NCI-H2196 treated with DMSO at 0.1 percent for 48 hours (cell line): ENCODE measurements at regions not wholly inside any gene's neighbourhood (a gene's known extent, or its start where the extent isn't known, plus 50 kb on each side); places are given as distances from the start of the nearest gene placed in this dataset.
"Not testable (repeated sequence)": the region's sequence is repeated elsewhere in the genome, so short reads cannot be mapped to it uniquely, and the experiment has no call there.

ENCODE experiments used
- DNase-seq: peaks from one replicate; lab custom pipeline; 2025; ENCODE audit not compliant: unreplicated experiment; lab: John Stamatoyannopoulos, UW

DNA sequence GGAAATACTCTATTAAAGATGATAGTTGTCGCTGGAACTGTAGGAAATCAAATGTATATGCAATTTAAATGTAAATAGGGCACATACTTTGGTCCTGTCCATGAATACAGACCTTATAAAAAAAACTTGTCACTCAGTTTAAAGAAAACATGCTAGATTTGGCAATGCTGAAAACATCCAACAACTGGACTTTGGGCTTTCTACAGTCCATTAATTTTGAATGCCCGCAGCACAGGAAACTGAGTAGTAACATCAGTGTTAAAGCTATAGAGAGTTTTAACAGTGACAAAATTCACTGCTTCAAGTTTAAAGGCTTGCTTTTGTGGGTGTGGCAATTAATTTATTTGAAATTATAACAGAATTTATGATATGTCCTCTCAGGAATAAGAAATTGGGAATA, 578.4 kb downstream of the TRIML1 start:
- no peak for DNase-seq

DNA sequence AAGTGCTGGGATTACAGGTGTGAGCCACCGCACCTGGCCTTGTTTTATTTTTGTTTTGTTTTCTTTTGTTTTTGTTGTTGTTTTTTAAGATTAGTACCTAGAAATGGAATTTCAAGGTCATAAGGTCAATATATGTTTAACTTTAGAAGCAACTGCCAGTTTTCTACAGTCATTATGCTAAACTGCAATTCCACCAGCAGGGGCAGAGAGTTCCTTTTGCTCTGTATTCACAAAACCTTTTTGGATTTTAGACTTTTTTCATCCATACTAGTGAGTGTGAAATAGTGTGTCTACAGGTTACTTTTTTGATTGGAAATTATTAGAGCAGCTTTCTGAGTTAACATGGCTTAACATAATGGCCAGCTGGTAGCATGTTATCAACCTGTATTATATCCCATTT, 580.6 kb downstream of the TRIML1 start:
- DNase-seq, result no peak

DNA sequence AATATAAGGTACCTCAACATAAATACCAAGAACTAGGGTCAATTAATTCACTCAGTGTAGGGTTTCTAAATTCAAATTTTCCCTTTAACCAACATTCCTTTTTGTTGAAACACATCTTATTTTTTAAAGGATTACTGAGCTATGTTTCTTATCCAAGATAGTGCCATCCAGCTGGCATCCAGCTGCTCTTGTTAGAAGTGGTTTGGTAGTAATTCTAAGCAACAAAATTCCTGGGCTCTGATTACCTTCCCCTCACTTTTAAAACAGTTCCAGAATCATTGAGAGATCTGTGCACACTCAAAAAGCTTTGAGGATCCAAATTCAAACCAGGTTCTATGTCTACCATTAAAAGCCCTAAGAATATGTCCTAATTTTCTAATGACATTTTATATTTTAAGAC, 583.7 kb downstream of the TRIML1 start:
- no peak for DNase-seq

DNA sequence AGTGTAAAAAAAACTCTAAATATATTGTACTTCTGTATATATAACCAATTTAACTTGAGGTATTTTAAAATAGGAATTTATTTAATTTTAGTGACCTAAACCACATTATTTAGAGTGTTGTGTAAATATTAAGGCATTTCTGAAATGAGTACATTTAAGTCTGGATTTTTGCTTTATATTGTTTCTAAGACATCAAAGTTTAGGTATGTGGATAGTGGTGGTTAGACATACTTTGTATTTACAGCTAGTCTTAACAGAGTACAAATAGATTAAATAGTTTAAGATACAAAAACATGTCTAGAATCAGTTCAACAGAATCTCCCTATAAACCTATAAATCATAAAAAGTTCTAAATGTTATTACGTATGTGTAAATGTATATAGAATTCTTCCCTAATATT, 588.5 kb downstream of the TRIML1 start:
- no peak for DNase-seq

DNA sequence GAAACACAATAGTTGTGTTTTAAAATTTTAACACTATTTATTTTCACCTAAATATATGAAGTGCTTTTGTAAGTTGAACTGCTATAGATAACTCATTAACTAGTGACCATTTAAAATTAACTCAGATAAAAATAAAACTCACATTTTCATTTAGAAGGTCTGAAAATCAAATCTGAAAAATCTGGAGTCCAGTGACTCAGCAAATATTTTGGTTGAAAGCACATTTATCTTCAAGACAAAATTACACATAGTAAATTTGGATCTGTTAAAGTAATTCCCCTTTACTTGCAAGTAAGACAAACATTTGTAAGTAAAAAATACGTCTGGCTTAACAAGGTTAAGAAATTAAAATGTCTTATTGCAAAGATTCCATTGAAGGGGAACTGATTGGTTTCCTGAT, 589.1 kb downstream of the TRIML1 start:
- DNase-seq, result no peak

DNA sequence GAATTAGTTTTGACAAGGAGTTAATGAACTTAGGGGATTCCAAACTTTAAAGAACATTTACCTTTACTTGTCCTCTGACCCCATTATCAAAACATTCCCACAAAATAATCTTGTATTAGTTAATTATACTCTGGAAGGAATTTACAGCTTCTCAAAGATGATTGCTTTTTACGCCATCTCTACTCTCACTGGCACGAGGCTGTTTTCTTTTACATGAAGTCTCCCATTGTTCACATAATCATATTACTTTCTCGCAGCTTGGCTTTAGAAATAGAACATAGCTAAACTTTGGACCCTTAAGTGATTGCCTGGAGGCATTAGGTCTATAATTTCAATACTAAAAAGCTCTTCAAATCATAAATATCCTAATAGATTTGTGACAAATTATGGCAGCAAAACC, 592.9 kb downstream of the TRIML1 start:
- DNase-seq, result no peak

DNA sequence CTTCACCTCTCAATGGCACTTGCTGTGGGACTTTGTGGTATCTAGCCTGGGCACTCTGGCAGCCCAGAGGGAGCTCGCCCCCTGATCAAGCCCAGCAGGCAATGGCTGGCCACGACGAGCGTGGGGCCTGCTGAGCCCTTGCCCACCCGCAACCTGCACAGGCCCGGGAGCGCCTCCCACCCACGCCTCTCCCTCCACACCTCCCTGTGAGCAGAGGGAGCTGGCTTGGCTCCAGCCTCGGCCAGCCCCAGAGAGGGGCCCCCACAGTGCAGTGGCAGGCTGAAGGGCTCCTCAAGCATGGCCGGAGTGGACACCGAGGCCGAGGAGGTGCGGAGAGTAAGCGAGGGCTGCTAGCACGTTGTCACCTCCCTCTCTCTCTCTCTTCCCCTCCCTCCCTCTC, 595.8 kb downstream of the TRIML1 start:
- DNase-seq, result no peak

DNA sequence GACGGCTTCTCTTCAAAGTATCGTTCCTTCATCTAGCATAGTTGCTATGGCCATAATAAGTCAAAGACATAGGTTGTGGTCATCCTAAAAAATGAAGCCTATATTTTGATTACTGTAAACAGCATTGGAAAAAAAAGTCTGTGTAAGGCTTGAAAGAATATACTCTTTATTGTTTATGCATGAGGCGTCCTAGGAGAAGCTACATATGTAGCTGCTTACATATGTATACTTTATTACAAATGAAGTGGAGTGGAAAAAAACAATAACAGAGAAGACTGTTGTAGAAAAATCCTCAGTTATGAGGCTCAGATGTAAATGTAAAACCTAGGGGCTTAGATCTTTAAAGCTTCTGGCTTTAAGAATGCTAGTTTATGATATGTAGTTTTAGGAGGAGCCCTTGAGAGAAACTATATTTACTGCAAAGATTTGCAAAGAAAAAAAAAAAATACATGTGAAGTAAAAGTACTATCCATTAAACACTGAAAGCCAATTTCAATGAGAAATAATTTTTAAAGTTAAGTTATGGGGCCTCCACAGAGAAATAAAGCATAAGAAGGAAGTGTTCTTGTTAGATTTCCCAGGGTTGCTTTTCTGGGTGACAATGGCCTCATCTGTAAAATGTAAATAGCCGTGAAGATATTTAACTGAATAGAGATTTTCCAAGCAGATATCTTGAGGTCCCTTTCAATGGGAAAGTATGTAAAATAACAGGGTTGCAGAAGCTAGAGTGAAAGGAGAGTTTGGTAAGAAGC, 598.2 kb downstream of the TRIML1 start:
- DNase-seq, result no peak

DNA sequence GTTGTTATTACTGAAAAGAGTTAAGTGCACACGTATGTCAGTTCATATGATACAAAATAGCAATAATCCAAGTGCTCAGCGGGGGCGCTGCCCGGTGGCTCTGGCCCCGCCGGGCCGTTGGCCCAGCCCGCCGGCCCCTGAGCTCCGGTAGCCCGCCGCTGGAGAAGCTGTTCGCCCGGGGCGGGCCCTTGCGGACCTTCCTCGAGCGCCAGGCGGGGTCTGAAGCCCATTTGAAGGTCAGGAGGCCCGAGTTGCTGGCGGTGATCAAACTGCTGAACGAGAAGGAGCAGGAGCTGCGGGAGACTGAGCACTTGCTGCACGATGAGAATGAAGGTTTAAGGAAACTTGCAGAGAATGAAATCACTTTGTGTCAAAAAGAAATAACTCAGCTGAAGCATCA, 599.0 kb downstream of the TRIML1 start:
- DNase-seq, result not testable (repeated sequence)

DNA sequence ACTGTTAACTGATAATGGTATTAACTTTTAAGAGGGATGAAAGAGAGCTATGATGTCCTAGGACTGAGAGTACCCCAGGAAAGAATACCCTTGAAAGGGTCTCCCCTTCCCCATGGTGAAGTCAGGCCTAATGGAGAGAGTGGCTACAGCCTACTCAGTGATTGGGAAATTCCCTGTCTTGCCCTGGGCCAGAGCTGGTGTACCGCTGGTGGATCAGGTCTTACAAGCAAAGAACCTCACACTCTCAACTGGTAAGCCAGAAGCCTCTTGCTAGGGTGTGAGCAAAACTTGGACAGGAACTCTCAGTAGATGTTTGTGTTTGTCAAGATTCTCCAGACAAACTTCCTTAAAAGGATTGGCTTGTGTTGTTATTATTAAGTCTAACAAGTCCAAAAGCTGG, 600.9 kb downstream of the TRIML1 start:
- DNase-seq, result not testable (repeated sequence)

DNA sequence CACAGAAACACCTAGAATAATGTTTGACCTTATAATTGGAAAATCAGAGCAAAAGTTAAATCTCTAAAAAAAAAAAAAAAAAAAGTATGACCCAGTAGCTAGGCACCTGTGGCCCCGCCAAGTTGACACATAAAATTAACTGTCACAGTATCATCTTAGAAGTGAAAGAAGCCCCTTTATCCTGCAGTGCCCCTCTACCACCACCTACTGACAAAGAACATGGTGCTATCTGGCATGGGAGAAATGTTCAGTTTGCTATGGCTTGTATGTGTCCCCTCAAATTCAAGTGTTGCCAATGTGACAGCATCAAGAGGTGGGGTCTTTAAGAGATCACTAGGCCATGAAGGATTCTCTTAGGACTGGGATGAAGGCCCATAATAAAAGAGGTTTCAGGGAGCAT, 601.5 kb downstream of the TRIML1 start:
- DNase-seq, result not testable (repeated sequence)

DNA sequence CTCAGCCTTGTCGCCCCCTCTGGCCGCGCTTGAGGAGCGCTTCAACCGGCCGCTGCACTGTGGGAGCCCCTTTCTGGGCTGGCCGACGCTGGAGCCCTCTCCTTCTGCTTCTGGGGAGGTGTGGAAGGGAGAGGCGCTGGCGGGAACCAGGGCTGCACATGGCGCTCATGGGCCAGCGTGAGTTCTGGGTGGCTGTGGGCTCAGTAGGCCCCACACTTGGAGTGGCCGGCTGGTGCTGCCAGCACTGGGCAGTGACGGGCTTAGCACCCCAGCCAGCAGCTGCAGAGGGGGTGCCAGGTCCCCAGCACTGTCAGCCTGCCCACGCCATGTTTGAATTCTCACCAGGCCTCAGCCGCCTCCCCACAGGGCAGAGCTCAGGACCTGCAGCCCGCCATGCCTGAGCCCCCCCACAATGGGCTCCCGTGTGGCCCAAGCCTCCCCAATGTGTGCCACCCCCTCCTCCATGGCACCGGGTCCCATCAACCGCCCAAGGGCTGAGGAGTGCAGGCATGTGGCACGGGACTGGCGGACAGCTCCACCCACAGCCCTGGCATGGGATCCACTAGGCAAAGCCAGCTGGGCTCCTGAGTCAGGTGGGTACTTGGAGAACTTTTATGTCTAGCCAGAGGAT, 615.2 kb downstream of the TRIML1 start:
- DNase-seq, result no peak

DNA sequence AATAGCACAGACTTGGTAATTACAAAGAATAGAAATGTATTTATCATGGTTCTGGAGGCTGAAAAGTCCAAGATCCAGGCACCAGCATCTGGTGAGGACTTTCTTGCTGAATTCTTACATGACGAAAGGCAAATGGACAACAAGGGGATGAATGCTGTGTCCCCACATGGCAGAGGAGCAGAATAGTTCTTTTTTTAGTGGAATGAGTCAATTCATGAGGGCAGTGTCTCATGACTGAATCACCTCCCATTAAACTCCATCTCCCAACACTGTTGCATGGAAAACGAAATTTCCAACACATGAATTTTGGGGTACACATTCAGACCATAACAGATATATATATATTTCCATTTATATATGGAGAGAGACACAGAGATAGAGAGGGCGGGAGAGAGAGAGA, 628.3 kb downstream of the TRIML1 start:
- DNase-seq, result no peak

DNA sequence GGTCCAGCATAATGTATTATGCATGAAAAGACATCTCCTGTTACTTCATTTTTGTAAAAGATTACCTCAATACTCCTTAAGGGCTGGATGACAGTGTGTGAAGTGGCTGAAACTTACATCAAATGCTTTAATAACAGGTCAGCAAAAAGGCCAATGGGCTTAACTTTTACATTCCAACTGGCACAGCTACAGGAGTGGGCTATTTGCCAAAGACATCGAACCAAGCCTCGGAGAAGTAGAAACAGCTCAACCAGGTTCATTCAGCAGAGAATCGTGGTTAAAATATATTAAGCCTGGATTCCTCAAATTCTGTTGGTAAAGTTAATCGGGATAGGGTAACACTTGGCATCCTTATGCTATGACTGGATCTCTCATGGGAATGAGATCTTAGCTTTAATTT, 639.7 kb downstream of the TRIML1 start:
- DNase-seq, result no peak

DNA sequence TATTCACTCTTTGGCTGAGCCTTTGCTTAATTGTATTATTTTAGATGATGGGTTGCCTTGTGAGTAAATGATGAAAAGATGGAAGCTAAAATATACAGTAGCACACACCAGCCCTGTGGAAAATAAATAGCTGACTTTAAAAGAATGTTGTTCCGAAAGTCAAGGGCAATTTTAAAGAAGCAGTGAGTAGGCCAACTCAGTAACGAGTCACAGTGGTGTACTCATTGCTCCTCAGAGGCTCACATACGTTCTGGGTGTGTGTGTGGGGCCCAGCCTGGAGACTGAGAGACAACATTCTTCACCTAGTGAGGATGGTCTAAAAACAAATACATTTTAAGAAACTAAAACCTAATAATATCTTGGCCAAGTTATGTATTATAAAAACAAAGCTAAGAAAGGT, 640.3 kb downstream of the TRIML1 start:
- no peak for DNase-seq

DNA sequence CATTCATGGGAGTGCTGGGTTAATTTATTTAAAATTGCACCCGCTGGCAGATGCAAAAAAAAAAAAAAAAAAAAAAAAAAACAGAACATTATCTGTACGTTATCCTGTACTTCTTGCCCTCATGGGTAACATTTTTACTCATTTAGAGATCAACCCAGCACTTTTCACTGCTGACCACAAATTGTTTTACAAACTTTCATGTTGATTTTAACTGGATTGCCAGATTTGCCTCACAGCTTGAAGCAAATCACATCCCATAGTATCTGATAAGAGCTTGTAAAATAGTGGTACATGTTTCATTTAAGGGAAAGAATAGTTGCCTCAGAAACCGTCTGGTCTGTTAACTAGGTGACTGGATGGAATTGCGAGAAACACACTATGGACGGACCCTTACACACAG, 640.8 kb downstream of the TRIML1 start:
- DNase-seq, result no peak

DNA sequence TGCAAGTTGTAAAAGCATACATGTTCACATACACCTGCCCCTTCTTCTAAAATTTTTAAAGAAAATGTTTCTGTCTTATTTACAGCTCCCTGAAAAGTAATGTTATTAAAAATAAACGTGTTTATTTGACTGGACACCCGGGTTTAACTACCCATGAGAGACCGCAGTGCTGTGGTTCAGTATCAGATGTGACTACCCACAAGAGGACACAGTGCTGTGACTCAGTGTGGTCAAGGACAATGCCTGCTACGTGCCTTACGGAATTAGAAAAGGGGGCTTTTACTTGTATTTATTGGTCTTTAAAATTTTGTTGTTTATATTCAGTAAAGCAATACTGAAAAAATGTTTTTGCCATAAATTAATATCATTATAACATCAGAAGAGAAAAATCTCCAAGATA, 641.4 kb downstream of the TRIML1 start:
- DNase-seq, result no peak

DNA sequence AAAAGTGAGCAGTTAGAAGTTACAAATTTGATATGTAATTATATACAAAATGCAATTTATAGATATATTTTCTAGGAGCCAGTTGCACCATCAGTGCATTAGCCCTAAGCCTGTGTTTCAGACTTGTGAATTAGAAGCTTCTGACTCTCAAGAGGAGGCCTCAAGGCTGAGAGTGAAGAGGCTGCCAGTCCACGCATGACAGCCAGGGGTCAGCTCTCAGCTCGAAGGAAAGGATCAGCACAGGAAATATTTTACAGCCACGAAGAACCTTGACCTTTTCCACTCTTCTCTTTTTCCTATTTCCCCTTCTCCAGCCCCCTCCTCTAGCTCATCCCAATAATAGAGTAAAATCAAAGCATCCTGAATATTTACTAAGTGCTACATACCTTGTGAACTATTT, 642.4 kb downstream of the TRIML1 start:
- no peak for DNase-seq

DNA sequence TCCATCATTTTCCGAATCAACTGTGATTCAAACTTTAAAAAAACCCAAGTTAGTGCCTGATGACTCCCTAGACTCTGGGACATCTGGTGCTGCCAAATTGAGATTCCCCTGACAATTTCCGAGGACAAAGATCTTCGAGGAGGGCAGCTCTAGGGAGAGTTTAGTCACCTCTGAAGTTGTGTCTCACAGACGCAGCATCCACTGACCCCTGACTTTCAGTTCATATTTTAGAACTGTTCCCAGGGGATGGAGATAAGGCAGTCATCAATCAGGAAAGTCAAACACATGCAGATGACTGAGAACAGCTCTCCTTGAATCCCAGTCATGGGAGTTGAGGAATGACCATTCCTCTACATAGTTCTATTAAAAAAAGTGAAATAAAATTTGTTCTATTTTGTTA, 643.9 kb downstream of the TRIML1 start:
- no peak for DNase-seq

DNA sequence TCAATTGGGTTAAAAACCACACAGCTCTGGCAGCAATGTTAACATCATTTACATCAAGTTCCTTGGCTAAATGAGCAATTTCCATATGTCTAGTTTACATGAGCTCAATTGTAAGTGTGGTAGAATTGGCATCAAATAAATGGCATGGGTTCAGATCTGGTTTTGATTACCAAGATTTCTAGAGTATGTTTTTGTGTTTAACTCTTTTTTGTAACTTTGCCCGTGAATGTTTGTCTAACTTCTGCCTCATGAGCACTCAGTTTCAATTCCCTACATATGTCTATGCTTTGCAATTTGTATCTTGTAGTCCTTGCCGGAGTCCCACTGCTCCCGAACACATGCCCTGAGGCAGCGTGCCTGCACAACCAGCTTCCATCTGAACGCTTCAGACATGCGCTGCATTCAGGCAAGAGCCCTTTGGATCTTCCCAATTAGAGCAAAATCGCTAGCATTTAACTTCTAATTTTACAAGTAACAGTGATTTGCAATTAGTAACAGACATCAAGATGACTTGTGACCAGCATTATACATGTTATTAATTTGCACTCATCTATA, 644.4 kb downstream of the TRIML1 start:
- DNase-seq, result no peak

DNA sequence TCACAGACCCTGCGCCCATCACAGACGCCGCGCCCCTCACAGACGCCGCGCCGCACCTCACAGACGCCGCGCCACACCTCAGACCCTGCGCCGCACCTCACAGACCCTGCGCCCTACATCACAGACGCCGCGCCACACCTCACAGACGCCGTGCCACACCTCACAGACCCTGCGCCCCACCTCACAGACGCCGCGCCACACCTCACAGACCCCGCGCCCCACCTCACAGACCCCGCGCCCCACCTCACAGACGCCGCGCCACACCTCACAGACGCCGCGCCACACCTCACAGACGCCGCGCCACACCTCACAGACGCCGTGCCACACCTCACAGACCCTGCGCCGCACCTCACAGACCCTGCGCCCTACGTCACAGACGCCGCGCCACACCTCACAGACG, 657.4 kb downstream of the TRIML1 start:
- not testable (repeated sequence) for DNase-seq

DNA sequence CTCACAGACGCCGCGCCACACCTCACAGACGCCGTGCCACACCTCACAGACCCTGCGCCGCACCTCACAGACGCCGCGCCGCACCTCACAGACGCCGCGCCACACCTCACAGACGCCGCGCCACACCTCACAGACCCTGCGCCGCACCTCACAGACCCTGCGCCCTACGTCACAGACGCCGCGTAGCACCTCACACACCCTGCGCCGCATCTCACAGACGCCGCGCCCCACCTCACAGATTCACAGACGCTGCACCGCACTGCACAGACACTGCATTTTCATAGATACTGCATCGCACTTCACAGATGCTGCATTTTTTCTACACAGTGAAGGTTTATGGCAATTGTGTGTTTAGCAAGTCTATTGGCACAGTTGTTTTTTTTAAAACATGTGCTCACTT, 657.8 kb downstream of the TRIML1 start:
- not testable (repeated sequence) for DNase-seq

DNA sequence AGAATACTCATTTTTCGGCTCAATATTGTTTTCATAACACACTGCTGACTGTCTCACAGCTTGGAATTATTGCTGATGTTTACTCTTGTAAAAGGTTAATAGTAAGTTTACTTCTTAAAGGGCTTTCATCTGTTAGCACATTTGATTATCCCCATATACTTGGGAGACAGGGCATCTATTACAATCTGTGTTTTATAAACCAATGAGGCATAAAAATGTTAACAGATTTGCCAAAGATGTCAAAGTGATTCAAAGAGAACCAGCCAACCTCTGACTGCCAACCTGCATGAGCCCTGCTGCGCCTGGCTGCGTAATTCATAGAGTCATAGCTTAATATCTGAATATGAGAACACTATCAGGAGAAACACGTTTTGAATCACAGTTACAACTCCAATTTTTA, 665.6 kb downstream of the TRIML1 start:
- DNase-seq, result no peak
